Right atrium auricular region (tissue), 2 donors: ENCODE measurements at regions not wholly inside any gene's neighbourhood (a gene's known extent, or its start where the extent isn't known, plus 50 kb on each side); places are given as distances from the start of the nearest gene placed in this dataset.

ENCODE experiments used
- DNase-seq: peaks from one replicate; pipeline ENCODE4 v3.0.0-alpha.2; 2019; ENCODE audit warnings: low spot score
- H3K27ac ChIP-seq, 2 donors: fragments of 200-600 bp; sonication (generic); 1 replicate in 1 of 2; 2 replicates in 1 of 2; pipeline ENCODE4 v1.5.1; 2016 to 2019
- H3K27me3 ChIP-seq, 2 donors: fragments of 200-600 bp; sonication (generic); one replicate each; pipeline versions ENCODE4 v1.5.1 to v1.6.0; 2017 to 2019
- H3K36me3 ChIP-seq: fragments of 200-600 bp; sonication (generic); one replicate; pipeline ENCODE4 v1.5.1; 2016
- H3K4me1 ChIP-seq, 2 donors: fragments of 200-600 bp; sonication (generic); one replicate each; pipeline versions ENCODE4 v1.5.1 to v1.6.0; 2017 to 2019
- H3K4me3 ChIP-seq, 2 donors: fragments of 200-600 bp; sonication (generic); 1 replicate in 1 of 2; 2 replicates in 1 of 2; pipeline ENCODE4 v1.5.1; 2017 to 2019; ENCODE audit warnings: mild to moderate bottlenecking in 1 of 2, moderate library complexity in 1 of 2
- H3K9me3 ChIP-seq, 2 donors: fragments of 200-600 bp; sonication (generic); one replicate each; pipeline ENCODE4 v1.5.1; 2019
- CTCF ChIP-seq, 2 donors: fragments of 200-600 bp; sonication (generic); IDR thresholded peaks; one replicate each; pipeline ENCODE4 v1.5.1; 2019; ENCODE audit warnings: antibody characterized with exemption in 2 of 2

- no peak overlapping the region for H3K27ac ChIP-seq
- no peak for TF ChIP-seq CTCF (IDR thresholded peaks at IDR 0.05)
- no peaks in the 10 kb centered on the region for H3K9me3 ChIP-seq
- no peaks in the 10 kb centered on the region for H3K36me3 ChIP-seq
- DNase-seq, result no peak
- no peaks in the 10 kb centered on the region for H3K4me1 ChIP-seq
- H3K27me3 ChIP-seq, result no peaks in the 10 kb centered on the region
- H3K4me3 ChIP-seq, result no peak overlapping the region
Measured at GRCh38 chr4:177511611-177512010, 69.4 kb upstream of the AGA start.

DNA sequence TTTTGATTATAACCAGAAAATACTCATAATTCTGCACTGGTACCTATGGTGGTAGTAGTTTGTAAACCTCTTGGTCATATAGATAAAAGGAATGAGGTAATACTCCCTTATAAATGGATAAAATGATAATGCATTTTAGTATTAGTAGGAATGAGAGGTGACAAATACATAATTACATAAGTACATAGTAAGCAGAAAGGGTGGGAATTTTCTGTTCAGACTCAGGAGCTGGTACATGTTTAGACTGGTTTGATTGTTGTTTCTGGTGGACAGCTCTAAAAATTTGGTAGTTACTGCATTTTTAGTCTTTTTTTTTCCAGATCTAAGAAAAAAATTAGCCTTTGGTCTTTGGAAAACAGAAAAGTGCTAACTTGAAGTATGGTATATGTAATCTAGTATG lies 70.4 kb upstream of the AGA start:
- Histone ChIP-seq H3K27ac (no peak overlapping the region), H3K4me1 (no peaks in the 10 kb centered on the region), H3K9me3 (no peaks in the 10 kb centered on the region), H3K36me3 (no peaks in the 10 kb centered on the region), H3K4me3 (no peak overlapping the region), H3K27me3 (no peaks in the 10 kb centered on the region)
- TF ChIP-seq CTCF (IDR thresholded peaks at IDR 0.05), result no peak
- DNase-seq, result no peak

DNA sequence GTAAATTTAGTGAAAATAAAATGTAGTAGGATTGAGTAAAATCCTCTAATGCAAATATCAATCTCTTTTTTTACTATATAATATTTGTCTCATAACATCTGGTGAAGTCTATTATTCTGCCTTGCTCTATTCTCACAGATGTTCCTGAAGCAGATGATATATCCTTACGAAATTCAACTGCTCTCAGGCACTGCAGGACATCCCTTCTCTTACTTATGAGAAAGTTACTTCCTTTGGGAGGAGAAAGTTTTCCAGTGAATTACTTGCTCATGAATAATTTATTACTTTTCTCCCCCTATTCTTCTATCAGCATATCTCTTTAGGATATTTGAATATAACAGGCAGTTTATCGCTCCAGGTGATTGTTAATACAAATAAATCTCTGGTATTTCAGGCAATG lies 75.6 kb upstream of the AGA start:
- no peak overlapping the region for H3K4me3 ChIP-seq
- no peaks in the 10 kb centered on the region for H3K36me3 ChIP-seq
- H3K9me3 ChIP-seq, result no peaks in the 10 kb centered on the region
- no peak for TF ChIP-seq CTCF (IDR thresholded peaks at IDR 0.05)
- no peak overlapping the region for H3K27ac ChIP-seq
- no peaks in the 10 kb centered on the region for H3K27me3 ChIP-seq
- no peak for DNase-seq
- H3K4me1 ChIP-seq, result no peaks in the 10 kb centered on the region

- H3K4me3 ChIP-seq, result no peak overlapping the region
- no peaks in the 10 kb centered on the region for H3K4me1 ChIP-seq
- no peak overlapping the region for H3K27ac ChIP-seq
- no peak for TF ChIP-seq CTCF (IDR thresholded peaks at IDR 0.05)
- H3K36me3 ChIP-seq, result no peaks in the 10 kb centered on the region
- no peaks in the 10 kb centered on the region for H3K9me3 ChIP-seq
- H3K27me3 ChIP-seq, result no peaks in the 10 kb centered on the region
- no peak for DNase-seq
Measured at GRCh38 chr4:177519481-177520260, 77.4 kb upstream of the AGA start.

- no peak for TF ChIP-seq CTCF (IDR thresholded peaks at IDR 0.05)
- DNase-seq, result no peak
Measured at GRCh38 chr4:177528620-177529019, 86.4 kb upstream of the AGA start.

GRCh38 chr4:177530561-177530960 lies 88.3 kb upstream of the AGA start:
- no peaks in the 10 kb centered on the region for H3K9me3 ChIP-seq
- no peak overlapping the region for H3K27ac ChIP-seq
- no peak for DNase-seq
- no peak for TF ChIP-seq CTCF (IDR thresholded peaks at IDR 0.05)
- H3K4me3 ChIP-seq, result no peak overlapping the region
- H3K27me3 ChIP-seq, result no peaks in the 10 kb centered on the region
- no peaks in the 10 kb centered on the region for H3K36me3 ChIP-seq
- H3K4me1 ChIP-seq, result no peaks in the 10 kb centered on the region

More at GRCh38 chr4:177528620-177529019, 86.4 kb upstream of the AGA start:
- no peaks in the 10 kb centered on the region for H3K27me3 ChIP-seq
- H3K9me3 ChIP-seq, result no peaks in the 10 kb centered on the region
- H3K27ac ChIP-seq, result no peak overlapping the region
- no peaks in the 10 kb centered on the region for H3K36me3 ChIP-seq
- H3K4me1 ChIP-seq, result no peaks in the 10 kb centered on the region
- H3K4me3 ChIP-seq, result no peak overlapping the region
